Neural cell (in vitro differentiated cells): ENCODE measurements at regions not wholly inside any gene's neighbourhood (a gene's known extent, or its start where the extent isn't known, plus 50 kb on each side); places are given as distances from the start of the nearest gene placed in this dataset.

Experiments used
- H2AFZ ChIP-seq: fragments of 200-600, 300-800 bp; sonication (generic), shearing (Covaris generic); 2 replicates; pipeline ENCODE4 v1.6.0; 2014; ENCODE audit warnings: low read depth, mild to moderate bottlenecking, antibody characterized with exemption, low read length, moderate library complexity
- H3F3A ChIP-seq: fragments of 200-600 bp; shearing (Covaris generic); 2 replicates; pipeline ENCODE4 v1.6.1; 2016; ENCODE audit warnings: mild to moderate bottlenecking, moderate library complexity, mixed read lengths, antibody characterized with exemption, low read length; ENCODE audit not compliant: insufficient read depth, poor library complexity, severe bottlenecking
- H3K27ac ChIP-seq: fragments of 200-600, 300-800 bp; sonication (generic), shearing (Covaris generic); 2 replicates; pipeline ENCODE4 v1.5.1; 2014; ENCODE audit warnings: mild to moderate bottlenecking, low read length, moderate library complexity
- H3K27me3 ChIP-seq: fragments of 300-800, 200-600 bp; sonication (generic), shearing (Covaris generic); 2 replicates; pipeline ENCODE4 v1.6.0; 2014; ENCODE audit warnings: mild to moderate bottlenecking, low read depth, low read length, moderate library complexity; ENCODE audit not compliant: insufficient read depth
- H3K36me3 ChIP-seq: fragments of 300-800, 200-600 bp; sonication (generic), shearing (Covaris generic); 2 replicates; pipeline ENCODE4 v1.5.1; 2014; ENCODE audit warnings: mild to moderate bottlenecking, antibody characterized with exemption, low read length, moderate library complexity; ENCODE audit not compliant: insufficient read depth
- H3K4me2 ChIP-seq: fragments of 300-800, 200-600 bp; sonication (generic), shearing (Covaris generic); 2 replicates; pipeline ENCODE4 v1.6.0; 2014; ENCODE audit warnings: mild to moderate bottlenecking, low read length
- H3K4me3 ChIP-seq: fragments of 300-800, 200-600 bp; sonication (generic), shearing (Covaris generic); 2 replicates; pipeline ENCODE4 v1.5.1; 2014; ENCODE audit warnings: mild to moderate bottlenecking, low read length, moderate library complexity
- H3K79me2 ChIP-seq: fragments of 200-600 bp; shearing (Covaris generic); replicated peaks from 2 replicates; pipeline ENCODE4 v1.6.0; 2014; ENCODE audit warnings: mild to moderate bottlenecking, low read length, moderate library complexity; ENCODE audit not compliant: insufficient read depth
- H3K9ac ChIP-seq: fragments of 300-800, 200-600 bp; sonication (generic), shearing (Covaris generic); 2 replicates; pipeline ENCODE4 v1.6.1; 2016; ENCODE audit warnings: mild to moderate bottlenecking, low read length, mixed read lengths
- H3K9me2 ChIP-seq: fragments of 200-600 bp; shearing (Covaris generic); 2 replicates; pipeline ENCODE4 v1.6.1; 2016; ENCODE audit warnings: mild to moderate bottlenecking, low read length, mixed read lengths; ENCODE audit not compliant: insufficient read depth
- H3K9me3 ChIP-seq: fragments of 200-600, 300-800 bp; sonication (generic), shearing (Covaris generic); 2 replicates; pipeline ENCODE4 v1.6.1; 2016; ENCODE audit warnings: mild to moderate bottlenecking, mixed run types, low read length, moderate library complexity, mixed read lengths
- H4K20me1 ChIP-seq: fragments of 200-600 bp; shearing (Covaris generic); 2 replicates; pipeline ENCODE4 v1.6.1; 2016; ENCODE audit warnings: mild to moderate bottlenecking, mixed run types; ENCODE audit not compliant: insufficient read depth
- EP300 ChIP-seq: fragments of 450-650 bp; conservative IDR thresholded peaks from 2 replicates; pipeline ENCODE4 v1.6.1; 2014; ENCODE audit warnings: antibody characterized with exemption, mild to moderate bottlenecking, moderate library complexity; ENCODE audit not compliant: poor library complexity, severe bottlenecking
- EZH2 ChIP-seq: fragments of 200-600, 300-800 bp; shearing (Covaris generic), sonication (generic); IDR thresholded peaks from 2 replicates; pipeline ENCODE4 v1.6.1; 2014; ENCODE audit warnings: antibody characterized with exemption, low read length, borderline replicate concordance, mild to moderate bottlenecking; ENCODE audit not compliant: insufficient read depth, poor library complexity, severe bottlenecking
- MXI1 ChIP-seq: fragments of 450-650 bp; conservative IDR thresholded peaks from 2 replicates; pipeline ENCODE4 v1.6.1; 2014; ENCODE audit warnings: antibody characterized with exemption, mild to moderate bottlenecking; ENCODE audit not compliant: poor library complexity, severe bottlenecking
- POLR2AphosphoS5 ChIP-seq: IDR thresholded peaks from 2 replicates; pipeline ENCODE4 v1.6.1; 2012
- RAD21 ChIP-seq: fragments of 450-650 bp; conservative IDR thresholded peaks from 2 replicates; pipeline ENCODE4 v1.6.1; 2014; ENCODE audit warnings: antibody characterized with exemption, mild to moderate bottlenecking, moderate library complexity
- SMC3 ChIP-seq: fragments of 450-650 bp; conservative IDR thresholded peaks from 2 replicates; pipeline ENCODE4 v1.6.1; 2014; ENCODE audit warnings: antibody characterized with exemption, mild to moderate bottlenecking, moderate library complexity; ENCODE audit not compliant: poor library complexity
- TAF1 ChIP-seq: IDR thresholded peaks from 2 replicates; pipeline ENCODE4 v1.6.1; 2012; ENCODE audit warnings: low read depth
- TF ChIP-seq, protein P1 (sequence below): fragments of 450-650 bp; IDR thresholded peaks from 2 replicates; pipeline ENCODE4 v1.5.1; 2014; ENCODE audit warnings: antibody characterized with exemption, mild to moderate bottlenecking, moderate library complexity; ENCODE audit not compliant: poor library complexity, severe bottlenecking
- TF ChIP-seq, protein P2 (sequence below): IDR thresholded peaks from 2 replicates; pipeline ENCODE4 v1.6.1; 2012; ENCODE audit warnings: borderline replicate concordance

DNA sequence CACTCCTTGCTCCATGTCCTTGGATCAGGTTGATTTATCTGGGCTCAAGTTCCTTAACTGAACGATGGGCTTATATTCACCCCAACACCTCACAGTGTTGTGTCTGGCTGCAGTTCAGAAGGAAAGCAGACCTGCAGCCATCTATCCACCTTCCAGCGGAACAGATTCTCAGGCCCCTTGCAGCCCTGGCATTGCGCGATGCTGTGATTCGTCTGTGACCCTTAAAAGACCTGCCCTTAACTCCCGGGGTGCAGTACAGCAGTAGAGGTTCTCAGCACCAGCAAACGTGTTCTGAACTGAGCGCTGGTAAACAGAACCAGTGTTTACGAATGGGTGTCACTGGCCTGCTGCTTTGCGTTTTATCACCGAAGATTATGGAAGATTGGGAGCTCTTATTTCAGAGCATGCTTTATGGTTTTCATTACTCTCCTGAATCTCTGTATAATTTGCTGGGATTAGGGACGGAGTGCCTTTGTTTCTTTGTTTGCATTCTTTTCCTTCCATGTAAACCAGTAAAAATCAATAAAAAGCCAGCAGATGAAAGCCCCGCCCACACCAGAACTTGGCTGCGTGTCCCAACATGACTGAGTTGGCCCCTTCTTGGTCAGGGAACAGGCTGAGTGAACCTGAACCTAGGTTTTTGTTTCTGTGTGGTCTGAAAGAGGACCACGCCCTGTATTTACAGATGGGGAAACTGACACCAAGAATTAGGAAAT, 286.7 kb upstream of the CRY1 start:
- no peak overlapping the region for H3K4me2 ChIP-seq
- H4K20me1 ChIP-seq: no peaks in the 10 kb centered on the region
- no peaks in the 10 kb centered on the region for H3K9me2 ChIP-seq
- no peaks in the 10 kb centered on the region for H3K79me2 ChIP-seq
- H3K9ac ChIP-seq: no peak overlapping the region
- H2AFZ ChIP-seq: no peak overlapping the region
- H3K27me3 ChIP-seq: no peaks in the 10 kb centered on the region
- no peaks in the 10 kb centered on the region for H3K36me3 ChIP-seq
- H3F3A ChIP-seq: no peaks in the 10 kb centered on the region
- TF ChIP-seq, protein P1, sequence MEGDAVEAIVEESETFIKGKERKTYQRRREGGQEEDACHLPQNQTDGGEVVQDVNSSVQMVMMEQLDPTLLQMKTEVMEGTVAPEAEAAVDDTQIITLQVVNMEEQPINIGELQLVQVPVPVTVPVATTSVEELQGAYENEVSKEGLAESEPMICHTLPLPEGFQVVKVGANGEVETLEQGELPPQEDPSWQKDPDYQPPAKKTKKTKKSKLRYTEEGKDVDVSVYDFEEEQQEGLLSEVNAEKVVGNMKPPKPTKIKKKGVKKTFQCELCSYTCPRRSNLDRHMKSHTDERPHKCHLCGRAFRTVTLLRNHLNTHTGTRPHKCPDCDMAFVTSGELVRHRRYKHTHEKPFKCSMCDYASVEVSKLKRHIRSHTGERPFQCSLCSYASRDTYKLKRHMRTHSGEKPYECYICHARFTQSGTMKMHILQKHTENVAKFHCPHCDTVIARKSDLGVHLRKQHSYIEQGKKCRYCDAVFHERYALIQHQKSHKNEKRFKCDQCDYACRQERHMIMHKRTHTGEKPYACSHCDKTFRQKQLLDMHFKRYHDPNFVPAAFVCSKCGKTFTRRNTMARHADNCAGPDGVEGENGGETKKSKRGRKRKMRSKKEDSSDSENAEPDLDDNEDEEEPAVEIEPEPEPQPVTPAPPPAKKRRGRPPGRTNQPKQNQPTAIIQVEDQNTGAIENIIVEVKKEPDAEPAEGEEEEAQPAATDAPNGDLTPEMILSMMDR: no peak
- TF ChIP-seq, protein P2, sequence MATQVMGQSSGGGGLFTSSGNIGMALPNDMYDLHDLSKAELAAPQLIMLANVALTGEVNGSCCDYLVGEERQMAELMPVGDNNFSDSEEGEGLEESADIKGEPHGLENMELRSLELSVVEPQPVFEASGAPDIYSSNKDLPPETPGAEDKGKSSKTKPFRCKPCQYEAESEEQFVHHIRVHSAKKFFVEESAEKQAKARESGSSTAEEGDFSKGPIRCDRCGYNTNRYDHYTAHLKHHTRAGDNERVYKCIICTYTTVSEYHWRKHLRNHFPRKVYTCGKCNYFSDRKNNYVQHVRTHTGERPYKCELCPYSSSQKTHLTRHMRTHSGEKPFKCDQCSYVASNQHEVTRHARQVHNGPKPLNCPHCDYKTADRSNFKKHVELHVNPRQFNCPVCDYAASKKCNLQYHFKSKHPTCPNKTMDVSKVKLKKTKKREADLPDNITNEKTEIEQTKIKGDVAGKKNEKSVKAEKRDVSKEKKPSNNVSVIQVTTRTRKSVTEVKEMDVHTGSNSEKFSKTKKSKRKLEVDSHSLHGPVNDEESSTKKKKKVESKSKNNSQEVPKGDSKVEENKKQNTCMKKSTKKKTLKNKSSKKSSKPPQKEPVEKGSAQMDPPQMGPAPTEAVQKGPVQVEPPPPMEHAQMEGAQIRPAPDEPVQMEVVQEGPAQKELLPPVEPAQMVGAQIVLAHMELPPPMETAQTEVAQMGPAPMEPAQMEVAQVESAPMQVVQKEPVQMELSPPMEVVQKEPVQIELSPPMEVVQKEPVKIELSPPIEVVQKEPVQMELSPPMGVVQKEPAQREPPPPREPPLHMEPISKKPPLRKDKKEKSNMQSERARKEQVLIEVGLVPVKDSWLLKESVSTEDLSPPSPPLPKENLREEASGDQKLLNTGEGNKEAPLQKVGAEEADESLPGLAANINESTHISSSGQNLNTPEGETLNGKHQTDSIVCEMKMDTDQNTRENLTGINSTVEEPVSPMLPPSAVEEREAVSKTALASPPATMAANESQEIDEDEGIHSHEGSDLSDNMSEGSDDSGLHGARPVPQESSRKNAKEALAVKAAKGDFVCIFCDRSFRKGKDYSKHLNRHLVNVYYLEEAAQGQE: no peak
- TF ChIP-seq EZH2 (no peak), RAD21 (no peak), MXI1 (no peak), SMC3 (no peak), POLR2AphosphoS5 (no peak), EP300 (no peak), TAF1 (no peak)
- H3K27ac ChIP-seq: no peak overlapping the region
- H3K4me3 ChIP-seq: no peak overlapping the region
- H3K9me3 ChIP-seq: no peaks in the 10 kb centered on the region

DNA sequence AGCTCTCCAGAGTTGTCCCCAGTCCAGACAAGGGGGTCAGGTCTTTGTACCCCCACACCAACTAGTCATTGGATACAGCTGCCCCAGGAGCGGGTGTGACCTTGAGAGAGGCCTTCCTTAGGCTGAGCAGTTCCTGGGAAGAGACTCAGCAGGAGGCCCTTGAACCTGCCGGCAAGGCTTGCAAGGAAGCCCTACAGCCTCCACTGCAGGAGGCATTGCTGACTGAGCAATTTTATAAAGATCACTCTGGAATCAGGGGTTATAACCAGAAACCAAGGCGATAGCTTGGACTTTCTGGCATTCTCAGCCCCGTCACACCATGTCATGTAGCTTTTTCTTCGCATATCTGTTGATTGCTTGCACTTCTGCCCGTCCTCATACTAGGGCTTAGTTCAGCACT, 291.3 kb upstream of the CRY1 start:
- no peak overlapping the region for H3K4me3 ChIP-seq
- no peaks in the 10 kb centered on the region for H3K36me3 ChIP-seq
- H3K27me3 ChIP-seq: no peaks in the 10 kb centered on the region
- no peaks in the 10 kb centered on the region for H3F3A ChIP-seq
- no peaks in the 10 kb centered on the region for H4K20me1 ChIP-seq
- no peak overlapping the region for H3K27ac ChIP-seq
- H3K9ac ChIP-seq: no peak overlapping the region
- no peaks in the 10 kb centered on the region for H3K9me2 ChIP-seq
- H2AFZ ChIP-seq: no peak overlapping the region
- no peaks in the 10 kb centered on the region for H3K9me3 ChIP-seq
- H3K79me2 ChIP-seq: no peaks in the 10 kb centered on the region
- H3K4me2 ChIP-seq: no peak overlapping the region
- TF ChIP-seq MXI1 (no peak), EP300 (no peak), TAF1 (no peak)
- TF ChIP-seq, protein P1: no peak
- TF ChIP-seq, protein P2: no peak
